Hindlimb muscle (tissue), 1 donor: ENCODE measurements at regions not wholly inside any gene's neighbourhood (a gene's known extent, or its start where the extent isn't known, plus 50 kb on each side); places are given as distances from the start of the nearest gene placed in this dataset.

ENCODE experiments used
- DNase-seq: peaks from one replicate; pipeline ENCODE4 v3.0.0-alpha.2; 2013

GRCh38 chr3:46112984-46113383, 85.7 kb upstream of the XCR1 start:
- no peak for DNase-seq

- no peak for DNase-seq
Measured at GRCh38 chr3:46112296-46112695, 85.0 kb upstream of the XCR1 start.

GRCh38 chr3:46110701-46111493, 83.6 kb upstream of the XCR1 start:
- no peak for DNase-seq

GRCh38 chr3:46107682-46108081, 80.4 kb upstream of the XCR1 start:
- no peak for DNase-seq

GRCh38 chr3:46105306-46105919, 78.1 kb upstream of the XCR1 start:
- DNase-seq, result no peak

- DNase-seq, result no peak
Measured at GRCh38 chr3:46104706-46105105, 77.4 kb upstream of the XCR1 start.

- no peak for DNase-seq
Measured at GRCh38 chr3:46102780-46103130, 75.5 kb upstream of the XCR1 start.

- DNase-seq, result no peak
Measured at GRCh38 chr3:46102059-46102779, 74.9 kb upstream of the XCR1 start.

GRCh38 chr3:46100812-46101211, 73.5 kb upstream of the XCR1 start:
- peak; percentile 53 for DNase-seq

GRCh38 chr3:46098319-46098761, 71.1 kb upstream of the XCR1 start:
- no peak for DNase-seq

GRCh38 chr3:46097691-46098241, 70.5 kb upstream of the XCR1 start:
- DNase-seq, result no peak

- no peak for DNase-seq
Measured at GRCh38 chr3:46096781-46097180, 69.5 kb upstream of the XCR1 start.

- DNase-seq, result no peak
Measured at GRCh38 chr3:46096336-46096735, 69.1 kb upstream of the XCR1 start.

- DNase-seq, result no peak
Measured at GRCh38 chr3:46095307-46095706, 68.0 kb upstream of the XCR1 start.

- DNase-seq, result no peak
Measured at GRCh38 chr3:46094506-46094905, 67.2 kb upstream of the XCR1 start.

GRCh38 chr3:46093966-46094365, 66.7 kb upstream of the XCR1 start:
- no peak for DNase-seq

GRCh38 chr3:46093327-46093942, 66.2 kb upstream of the XCR1 start:
- no peak for DNase-seq

GRCh38 chr3:46092702-46093080, 65.4 kb upstream of the XCR1 start:
- no peak for DNase-seq

- DNase-seq, result no peak
Measured at GRCh38 chr3:46091741-46092701, 64.7 kb upstream of the XCR1 start.

- no peak for DNase-seq
Measured at GRCh38 chr3:46091046-46091445, 63.8 kb upstream of the XCR1 start.

- no peak for DNase-seq
Measured at GRCh38 chr3:46090161-46090591, 62.9 kb upstream of the XCR1 start.
